HG03432 (cell line): ENCODE measurements at regions not wholly inside any gene's neighbourhood (a gene's known extent, or its start where the extent isn't known, plus 50 kb on each side); places are given as distances from the start of the nearest gene placed in this dataset.

Experiments
- ATAC-seq: cut with Tn5 transposase; IDR thresholded peaks from one replicate; pipeline ENCODE4 v1.9.1; 2021; ENCODE audit warnings: mild to moderate bottlenecking, moderate library complexity; ENCODE audit not compliant: unreplicated experiment

DNA sequence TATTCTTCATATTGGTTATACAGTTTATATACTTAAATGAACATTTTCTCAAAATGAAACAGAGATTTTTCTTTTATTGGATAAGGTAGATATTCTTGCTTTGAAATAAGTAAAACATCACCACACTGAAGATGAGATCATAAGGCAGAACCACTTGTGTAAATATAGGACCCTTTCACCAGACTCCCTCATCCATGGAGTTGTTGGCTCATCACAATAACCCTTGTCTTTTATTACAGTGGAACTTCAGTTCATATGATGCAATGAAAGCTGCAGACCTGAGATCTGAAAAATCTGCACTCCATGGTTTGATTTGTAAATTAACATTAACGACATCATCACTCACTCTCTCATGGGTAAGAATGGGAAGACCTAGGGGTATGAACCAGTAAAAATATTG, 51.9 kb upstream of the DBX2 start:
- ATAC-seq, result no peak

DNA sequence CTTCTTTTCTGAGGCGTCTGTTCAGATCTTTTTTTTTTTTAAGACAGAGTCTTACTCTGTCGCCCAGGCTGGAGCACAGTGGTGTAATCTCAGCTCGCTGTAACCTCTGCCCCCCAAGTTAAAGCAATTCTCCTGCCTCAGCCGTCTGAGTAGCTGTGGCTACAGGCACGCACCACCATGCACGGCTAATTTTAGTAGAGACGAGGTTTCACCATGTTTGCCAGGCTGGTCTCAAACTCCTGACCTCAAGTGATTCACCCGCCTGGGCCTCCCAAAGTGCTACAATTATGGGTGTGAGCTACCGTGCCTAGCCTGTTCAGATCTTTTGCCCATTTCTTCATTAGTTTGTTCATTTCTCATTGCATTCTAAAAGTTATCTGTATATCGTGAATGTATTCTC, 55.1 kb upstream of the DBX2 start:
- ATAC-seq, result no peak

DNA sequence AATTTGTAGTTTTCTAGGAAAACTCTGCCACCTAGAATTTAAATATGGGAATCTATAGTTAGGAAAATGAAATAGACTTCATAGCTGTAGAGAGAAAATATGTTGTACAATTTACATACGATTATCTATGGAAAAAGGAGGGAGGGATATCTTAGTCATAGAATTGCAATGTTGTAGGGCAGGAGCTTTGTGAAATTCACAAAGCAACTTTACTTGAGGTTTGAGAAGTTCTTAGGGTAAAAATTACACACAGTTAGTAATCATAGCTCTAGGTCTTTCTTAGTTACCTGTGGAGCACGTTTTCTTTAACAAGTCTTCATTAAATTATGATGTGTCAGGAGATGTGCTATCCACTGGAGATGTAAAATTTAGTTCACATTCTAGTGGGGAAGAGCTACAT, 61.4 kb upstream of the DBX2 start:
- no peak for ATAC-seq

DNA sequence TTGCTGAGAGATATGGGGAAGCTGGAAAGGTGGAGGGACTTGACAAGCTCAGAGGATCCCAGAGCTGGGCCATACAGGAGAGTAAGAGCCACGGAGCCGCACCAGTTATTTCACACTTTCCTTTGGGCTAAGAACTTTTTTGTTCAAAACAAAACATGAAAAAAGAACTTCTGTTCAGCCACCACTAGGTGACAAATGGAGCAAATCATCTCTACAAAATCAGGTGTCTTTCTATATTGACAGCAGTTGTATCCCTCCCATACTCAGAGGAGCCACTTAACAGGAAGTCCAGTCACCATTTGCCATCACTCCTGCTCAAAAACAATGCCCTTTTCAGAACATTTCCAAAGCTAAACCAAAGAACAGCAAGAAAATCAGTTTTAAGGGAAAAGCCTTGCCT, 70.3 kb upstream of the DBX2 start:
- ATAC-seq, result no peak

DNA sequence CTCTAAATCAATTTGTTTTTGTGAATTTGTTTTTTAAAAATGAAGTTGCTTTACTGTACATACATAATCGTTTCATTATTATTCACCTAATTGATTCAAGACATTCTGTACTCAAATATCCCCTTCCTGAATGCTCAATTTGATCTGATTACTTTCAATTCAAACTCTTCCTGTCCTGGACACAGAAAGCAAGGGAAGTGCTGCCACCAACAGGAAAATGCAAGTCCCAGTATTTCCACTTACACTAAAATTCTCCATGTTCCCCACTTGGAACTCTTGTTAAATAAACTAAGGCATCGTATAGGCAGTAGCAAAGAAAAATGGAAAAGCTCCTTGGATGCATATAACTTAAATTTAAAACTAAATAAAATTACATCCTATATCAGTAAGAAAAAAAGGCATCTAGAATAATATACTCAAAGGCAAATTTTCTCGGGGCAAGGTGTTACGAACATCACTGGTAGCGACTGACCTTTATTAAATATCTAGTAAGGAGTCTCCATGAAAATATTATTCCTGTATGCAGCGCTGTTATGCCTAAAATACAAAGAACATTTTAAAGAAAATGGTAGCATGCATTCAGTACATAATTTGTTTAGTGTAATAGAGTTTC, 72.0 kb upstream of the DBX2 start:
- ATAC-seq, result no peak

DNA sequence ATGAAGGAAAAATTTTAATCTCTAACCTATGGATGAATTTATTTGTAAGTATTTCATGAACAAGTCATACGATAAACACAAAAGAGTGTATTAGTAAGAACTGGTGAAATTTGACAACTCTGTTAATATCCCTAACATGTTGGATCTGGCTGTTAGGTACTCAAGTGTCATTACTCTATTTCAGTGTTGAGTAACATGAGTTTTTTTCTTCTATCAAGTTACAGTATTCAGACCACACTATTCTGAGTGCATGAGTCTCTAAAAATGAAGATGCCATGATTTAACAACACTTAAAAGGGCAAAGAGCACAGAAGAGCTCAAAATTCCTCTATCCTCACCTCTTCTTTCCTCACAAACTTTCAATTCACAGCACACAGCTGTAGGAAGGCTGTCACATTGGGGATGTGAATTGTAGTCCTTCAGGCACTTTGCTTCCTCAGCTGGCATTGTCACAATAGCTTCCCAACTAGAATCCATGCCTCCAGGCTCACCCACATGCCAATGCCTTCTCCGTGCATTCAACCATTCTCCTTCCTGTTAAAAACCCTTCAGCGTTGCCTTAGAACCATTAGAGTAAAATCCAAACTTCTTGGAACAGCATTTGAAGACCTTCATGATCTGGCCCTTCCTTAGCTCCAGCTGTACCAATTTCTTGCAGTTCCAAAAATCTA, 73.7 kb upstream of the DBX2 start:
- no peak for ATAC-seq

DNA sequence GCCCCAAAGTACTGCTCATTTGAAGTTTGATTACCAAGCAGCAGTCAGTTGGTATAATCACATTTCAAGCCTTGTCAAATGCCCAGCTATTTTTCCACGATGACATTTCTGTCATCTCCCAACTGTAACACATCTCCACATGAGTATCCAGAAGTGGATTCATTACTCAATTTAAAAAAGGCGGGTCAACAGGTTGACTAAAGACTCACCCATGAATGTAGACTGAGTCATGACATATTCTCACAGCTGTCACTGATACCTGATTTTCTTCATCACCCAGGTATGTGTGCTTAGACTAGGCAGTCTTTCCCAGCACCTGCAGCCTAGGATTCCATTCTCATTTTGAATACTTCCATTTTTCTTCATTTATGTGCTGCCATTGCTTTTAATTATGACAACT, 75.1 kb upstream of the DBX2 start:
- no peak for ATAC-seq

DNA sequence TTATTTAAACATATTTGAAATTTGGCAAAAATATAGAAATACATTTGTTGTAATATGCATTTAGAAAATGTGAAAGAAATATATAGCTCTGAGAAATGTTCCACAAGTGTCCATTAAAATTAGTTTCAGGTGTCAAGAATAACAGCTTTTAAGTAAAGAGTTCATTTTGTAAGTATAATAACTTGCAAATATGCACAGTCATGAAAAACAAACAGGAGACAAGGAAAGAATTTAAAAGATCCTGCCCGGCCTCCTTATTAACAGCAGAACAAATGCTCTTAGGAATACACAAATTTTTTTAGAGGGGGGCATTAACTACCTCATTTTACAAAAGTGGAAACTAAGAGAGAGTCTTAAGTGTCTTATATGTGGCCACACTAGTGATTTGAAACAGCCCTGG, 77.7 kb upstream of the DBX2 start:
- no peak for ATAC-seq

DNA sequence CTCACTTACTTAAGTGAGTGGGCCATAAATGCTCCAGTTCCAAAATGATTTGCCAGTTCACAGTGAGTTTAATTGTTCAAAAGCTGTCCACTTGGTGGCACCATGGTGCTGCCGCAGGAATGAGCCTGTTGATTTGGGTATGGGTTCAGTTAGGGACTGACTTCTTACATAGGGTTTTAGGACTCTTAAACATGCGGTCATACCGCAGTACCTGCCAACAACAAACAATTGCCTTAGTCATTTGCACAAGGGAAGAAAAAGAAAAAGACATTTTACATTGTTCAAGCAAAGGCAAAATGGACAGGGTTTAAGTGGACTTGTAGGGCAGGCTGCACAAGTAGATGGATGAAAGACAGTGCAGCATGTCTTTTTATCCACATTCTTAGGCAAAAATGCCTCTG, 80.0 kb upstream of the DBX2 start:
- peak; percentile 97 for ATAC-seq

DNA sequence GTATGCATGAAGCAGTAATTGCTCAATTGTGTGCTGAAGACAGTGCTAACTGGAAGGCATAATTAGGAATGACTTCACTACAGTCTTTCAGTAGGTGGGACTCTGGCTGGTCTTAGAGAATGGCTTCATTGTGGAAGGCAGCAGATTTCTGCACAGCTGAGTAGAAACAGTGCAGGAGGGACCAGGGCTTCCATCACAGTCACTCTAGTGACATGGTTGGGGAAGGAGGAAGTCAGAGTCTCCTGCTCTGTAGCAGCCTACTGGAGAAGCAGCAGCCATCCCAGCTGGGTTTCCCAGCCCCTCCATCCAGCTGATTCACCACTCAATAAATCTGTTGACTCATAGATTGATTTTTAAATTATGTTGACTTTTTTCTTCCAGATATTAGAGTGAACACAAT, 80.6 kb upstream of the DBX2 start:
- no peak for ATAC-seq

DNA sequence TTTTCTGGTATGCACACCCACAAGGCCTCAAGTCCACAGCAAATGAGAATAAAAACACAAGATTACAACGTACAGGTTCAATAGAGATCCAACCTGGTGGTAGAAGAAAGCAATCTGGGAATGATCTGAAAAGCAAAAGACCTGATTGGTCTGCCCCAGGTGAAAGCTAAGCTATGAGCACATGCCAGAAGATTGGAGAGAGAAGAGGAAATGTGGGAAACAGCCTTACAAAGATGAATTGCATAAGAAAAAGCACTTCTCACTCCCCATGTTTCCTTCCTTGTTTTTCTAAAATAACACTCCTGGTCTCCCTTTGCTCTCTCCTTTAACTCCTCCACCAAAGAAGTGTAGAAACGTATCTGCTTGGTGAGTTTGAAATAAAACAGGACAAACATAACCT, 77.3 kb upstream of the ANO6 start:
- ATAC-seq, result no peak

DNA sequence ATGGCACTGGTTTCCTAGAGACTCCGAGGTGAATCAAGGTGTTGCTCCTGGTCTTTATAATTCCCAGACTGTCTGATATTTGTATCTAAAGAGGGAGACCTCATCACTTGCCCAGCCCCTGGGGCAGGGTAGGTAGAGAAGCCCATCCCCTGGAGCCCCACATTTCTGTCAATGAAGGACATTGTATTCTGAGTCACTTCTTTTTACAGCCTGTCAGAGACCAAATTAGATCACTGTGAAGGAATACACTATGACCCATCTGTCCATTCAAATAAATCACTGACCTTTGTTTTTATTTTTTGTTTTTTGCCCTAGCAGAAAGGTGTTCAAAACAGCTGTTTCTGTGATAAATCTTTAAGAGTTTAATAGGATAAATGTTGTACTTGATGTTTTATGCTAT, 67.9 kb upstream of the ANO6 start:
- ATAC-seq, result no peak

DNA sequence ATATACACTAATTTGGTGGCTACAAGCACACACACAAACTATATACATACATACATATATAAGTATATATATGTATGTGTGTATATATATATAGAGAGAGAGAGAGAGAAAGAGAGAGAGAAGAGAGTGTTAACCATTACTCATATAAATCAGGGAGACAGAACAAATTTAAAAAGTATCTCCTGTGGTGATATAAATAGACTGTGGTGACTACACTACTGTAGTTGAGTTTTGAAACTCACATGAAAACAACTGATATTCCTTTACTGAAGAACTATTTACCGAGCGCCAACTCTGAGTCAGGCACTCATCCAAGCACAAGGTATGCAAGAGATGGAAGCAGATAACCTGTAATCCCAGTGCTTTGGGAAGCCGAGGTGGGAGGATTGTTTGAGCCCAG, 67.3 kb upstream of the ANO6 start:
- ATAC-seq, result no peak

DNA sequence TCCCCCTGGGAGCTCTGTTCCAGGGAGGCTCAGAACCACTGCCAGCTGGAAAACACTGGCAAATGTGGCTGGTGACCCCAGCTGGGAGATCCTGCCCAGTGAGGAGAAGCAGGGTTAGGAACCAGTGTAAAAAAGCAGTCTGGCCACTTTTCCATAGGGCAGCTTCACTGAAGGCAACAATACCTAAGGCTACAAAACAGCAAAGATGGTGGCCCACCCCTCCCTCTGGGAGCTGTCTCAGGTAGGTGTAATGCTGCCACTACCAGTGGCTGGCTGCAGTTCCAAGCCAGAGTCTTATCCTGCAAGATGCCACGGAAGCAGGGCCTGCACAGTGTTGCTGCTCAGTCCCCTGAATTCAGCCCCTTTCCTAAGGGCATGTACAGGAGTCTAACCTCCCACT, 50.6 kb upstream of the ANO6 start:
- no peak for ATAC-seq

DNA sequence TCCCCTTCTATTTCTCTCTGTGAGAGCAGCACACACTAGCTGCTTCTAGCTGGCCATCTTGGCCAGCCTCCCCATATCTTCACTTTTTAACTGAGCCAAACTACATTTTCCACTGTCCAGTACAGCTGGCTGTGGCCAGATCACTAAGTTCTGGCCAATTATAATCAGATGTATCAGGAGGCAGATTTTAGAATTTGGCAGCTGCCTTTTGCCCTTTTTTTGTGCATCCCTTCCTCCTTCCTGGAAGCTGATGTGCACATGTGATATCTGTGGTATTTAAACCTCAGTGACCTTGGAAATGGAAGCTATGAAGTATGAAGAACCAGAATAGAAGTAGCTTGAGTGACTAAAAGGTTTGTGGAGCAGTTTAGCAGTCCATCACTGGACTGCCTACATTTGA, 49.8 kb upstream of the ANO6 start:
- ATAC-seq, result no peak
